ENCODE measurements at regions not wholly inside any gene's neighbourhood (a gene's known extent, or its start where the extent isn't known, plus 50 kb on each side); places are given as distances from the start of the nearest gene placed in this dataset.

- no peaks in the 10 kb centered on the region for H3K36me3 ChIP-seq
- H3K9me3 ChIP-seq: peaks cover 27% of the 10 kb centered on the region
- no peaks in the 10 kb centered on the region for H3K4me1 ChIP-seq
- H3K9ac ChIP-seq: no peak overlapping the region
- H3K4me3 ChIP-seq: no peak overlapping the region
- H3K4me2 ChIP-seq: no peak overlapping the region
- no peaks in the 10 kb centered on the region for H4K20me1 ChIP-seq
- H3K27me3 ChIP-seq: no peaks in the 10 kb centered on the region
- no peak overlapping the region for H3K27ac ChIP-seq
- TF ChIP-seq Cebpa-rat (IDR thresholded peaks at IDR 0.05): no peak
Measured at GRCh38 chr11:15525582-15525981, 410.9 kb downstream of the INSC start.

- H3K4me3 ChIP-seq: no peak overlapping the region
- no peak overlapping the region for H3K27ac ChIP-seq
- H3K9me3 ChIP-seq: peaks cover 27% of the 10 kb centered on the region
- no peaks in the 10 kb centered on the region for H4K20me1 ChIP-seq
- H3K27me3 ChIP-seq: no peaks in the 10 kb centered on the region
- no peaks in the 10 kb centered on the region for H3K36me3 ChIP-seq
- no peak overlapping the region for H3K9ac ChIP-seq
- H3K4me2 ChIP-seq: no peak overlapping the region
- H3K4me1 ChIP-seq: no peaks in the 10 kb centered on the region
- TF ChIP-seq Cebpa-rat (IDR thresholded peaks at IDR 0.05): no peak
Measured at GRCh38 chr11:15526032-15526431, 411.3 kb downstream of the INSC start.

- H3K9ac ChIP-seq: no peak overlapping the region
- H3K4me1 ChIP-seq: no peaks in the 10 kb centered on the region
- no peak overlapping the region for H3K4me3 ChIP-seq
- H3K27me3 ChIP-seq: no peaks in the 10 kb centered on the region
- no peak overlapping the region for H3K27ac ChIP-seq
- peaks cover 27% of the 10 kb centered on the region for H3K9me3 ChIP-seq
- H3K4me2 ChIP-seq: no peak overlapping the region
- no peak for TF ChIP-seq Cebpa-rat (IDR thresholded peaks at IDR 0.05)
- no peaks in the 10 kb centered on the region for H4K20me1 ChIP-seq
- H3K36me3 ChIP-seq: no peaks in the 10 kb centered on the region
Measured at GRCh38 chr11:15526859-15527450, 412.2 kb downstream of the INSC start.

GRCh38 chr11:15532432-15532831, 417.7 kb downstream of the INSC start:
- H3K9ac ChIP-seq: no peak overlapping the region
- H3K27me3 ChIP-seq: no peaks in the 10 kb centered on the region
- H3K4me1 ChIP-seq: no peaks in the 10 kb centered on the region
- H3K4me2 ChIP-seq: no peak overlapping the region
- no peak overlapping the region for H3K4me3 ChIP-seq
- TF ChIP-seq Cebpa-rat (IDR thresholded peaks at IDR 0.05): no peak
- H3K9me3 ChIP-seq: peaks cover 5% of the 10 kb centered on the region
- H3K36me3 ChIP-seq: no peaks in the 10 kb centered on the region
- no peak overlapping the region for H3K27ac ChIP-seq
- H4K20me1 ChIP-seq: no peaks in the 10 kb centered on the region

GRCh38 chr11:15534266-15534665, 419.5 kb downstream of the INSC start:
- Histone ChIP-seq H3K27me3 (no peaks in the 10 kb centered on the region), H3K36me3 (no peaks in the 10 kb centered on the region), H3K4me1 (no peaks in the 10 kb centered on the region), H3K4me3 (no peak overlapping the region), H3K27ac (no peak overlapping the region), H3K9ac (no peak overlapping the region), H3K9me3 (no peaks in the 10 kb centered on the region), H3K4me2 (no peak overlapping the region), H4K20me1 (no peaks in the 10 kb centered on the region)
- TF ChIP-seq Cebpa-rat (IDR thresholded peaks at IDR 0.05): no peak

GRCh38 chr11:15535414-15535813, 420.7 kb downstream of the INSC start:
- no peaks in the 10 kb centered on the region for H3K4me1 ChIP-seq
- TF ChIP-seq Cebpa-rat (IDR thresholded peaks at IDR 0.05): no peak
- no peak overlapping the region for H3K4me3 ChIP-seq
- H4K20me1 ChIP-seq: no peaks in the 10 kb centered on the region
- H3K27me3 ChIP-seq: no peaks in the 10 kb centered on the region
- H3K36me3 ChIP-seq: no peaks in the 10 kb centered on the region
- no peaks in the 10 kb centered on the region for H3K9me3 ChIP-seq
- H3K9ac ChIP-seq: no peak overlapping the region
- H3K4me2 ChIP-seq: no peak overlapping the region
- H3K27ac ChIP-seq: no peak overlapping the region

GRCh38 chr11:15536438-15536837, 421.7 kb downstream of the INSC start:
- Histone ChIP-seq H3K9ac (no peak overlapping the region), H3K27me3 (no peaks in the 10 kb centered on the region), H3K27ac (no peak overlapping the region), H3K4me2 (no peak overlapping the region), H3K4me3 (no peak overlapping the region), H3K9me3 (no peaks in the 10 kb centered on the region), H4K20me1 (no peaks in the 10 kb centered on the region), H3K4me1 (no peaks in the 10 kb centered on the region), H3K36me3 (no peaks in the 10 kb centered on the region)
- no peak for TF ChIP-seq Cebpa-rat (IDR thresholded peaks at IDR 0.05)

GRCh38 chr11:15539645-15540044, 424.9 kb downstream of the INSC start:
- TF ChIP-seq Cebpa-rat (IDR thresholded peaks at IDR 0.05): no peak
- no peaks in the 10 kb centered on the region for H3K4me1 ChIP-seq

GRCh38 chr11:15541079-15541478, 426.4 kb downstream of the INSC start:
- no peak overlapping the region for H3K27ac ChIP-seq
- H3K36me3 ChIP-seq: no peaks in the 10 kb centered on the region
- no peak overlapping the region for H3K4me2 ChIP-seq
- H3K4me3 ChIP-seq: no peak overlapping the region
- no peak overlapping the region for H3K9ac ChIP-seq
- TF ChIP-seq Cebpa-rat (IDR thresholded peaks at IDR 0.05): no peak
- no peaks in the 10 kb centered on the region for H3K4me1 ChIP-seq
- no peaks in the 10 kb centered on the region for H3K27me3 ChIP-seq
- H4K20me1 ChIP-seq: no peaks in the 10 kb centered on the region
- H3K9me3 ChIP-seq: no peaks in the 10 kb centered on the region

More at GRCh38 chr11:15539645-15540044, 424.9 kb downstream of the INSC start:
- Histone ChIP-seq H3K36me3 (no peaks in the 10 kb centered on the region), H4K20me1 (no peaks in the 10 kb centered on the region), H3K9ac (no peak overlapping the region), H3K9me3 (no peaks in the 10 kb centered on the region), H3K4me2 (no peak overlapping the region), H3K27me3 (no peaks in the 10 kb centered on the region), H3K4me3 (no peak overlapping the region), H3K27ac (no peak overlapping the region)

GRCh38 chr11:15544353-15544752, 429.6 kb downstream of the INSC start:
- Histone ChIP-seq H3K4me1 (no peaks in the 10 kb centered on the region), H4K20me1 (no peaks in the 10 kb centered on the region), H3K4me3 (no peak overlapping the region), H3K9ac (no peak overlapping the region), H3K4me2 (no peak overlapping the region), H3K9me3 (no peaks in the 10 kb centered on the region), H3K27ac (no peak overlapping the region), H3K27me3 (no peaks in the 10 kb centered on the region), H3K36me3 (no peaks in the 10 kb centered on the region)
- no peak for TF ChIP-seq Cebpa-rat (IDR thresholded peaks at IDR 0.05)

- no peak overlapping the region for H3K27ac ChIP-seq
- H3K9me3 ChIP-seq: no peaks in the 10 kb centered on the region
- H3K27me3 ChIP-seq: no peaks in the 10 kb centered on the region
- no peak for TF ChIP-seq Cebpa-rat (IDR thresholded peaks at IDR 0.05)
- H3K9ac ChIP-seq: no peak overlapping the region
- H4K20me1 ChIP-seq: no peaks in the 10 kb centered on the region
- no peak overlapping the region for H3K4me2 ChIP-seq
- H3K4me3 ChIP-seq: no peak overlapping the region
- no peaks in the 10 kb centered on the region for H3K4me1 ChIP-seq
- no peaks in the 10 kb centered on the region for H3K36me3 ChIP-seq
Measured at GRCh38 chr11:15547685-15548084, 433.0 kb downstream of the INSC start.

Data from BLaER1 (cell line).